Loucy (cell line): ENCODE measurements at regions not wholly inside any gene's neighbourhood (a gene's known extent, or its start where the extent isn't known, plus 50 kb on each side); places are given as distances from the start of the nearest gene placed in this dataset.

Experiments used
- H2AFZ ChIP-seq: fragments of 200-600 bp; sonication (generic); 2 replicates; pipeline ENCODE4 v1.6.0; 2016; ENCODE audit warnings: antibody characterized with exemption, mild to moderate bottlenecking, low read length, moderate library complexity
- H3F3A ChIP-seq: fragments of 200-600 bp; 2 replicates; pipeline ENCODE4 v1.6.0; 2016; ENCODE audit warnings: antibody characterized with exemption, low read depth, mild to moderate bottlenecking
- H3K27me3 ChIP-seq: fragments of 200-600 bp; sonication (generic); 2 replicates; pipeline ENCODE4 v1.6.1; 2014; ENCODE audit warnings: low read length, mild to moderate bottlenecking; ENCODE audit not compliant: insufficient read depth, poor library complexity, severe bottlenecking
- H3K36me3 ChIP-seq: fragments of 200-600 bp; sonication (generic); 2 replicates; pipeline ENCODE4 v1.6.1; 2016; ENCODE audit warnings: low read length; ENCODE audit not compliant: insufficient read depth
- H3K4me1 ChIP-seq: fragments of 200-600 bp; sonication (generic); 2 replicates; pipeline ENCODE4 v1.5.1; 2014; ENCODE audit warnings: low read length, mild to moderate bottlenecking; ENCODE audit not compliant: insufficient read depth, poor library complexity, severe bottlenecking
- H3K4me2 ChIP-seq: fragments of 200-600 bp; sonication (generic); 2 replicates; pipeline ENCODE4 v1.6.0; 2014; ENCODE audit warnings: antibody characterized with exemption, low read length, low read depth, mild to moderate bottlenecking; ENCODE audit not compliant: poor library complexity, severe bottlenecking
- H3K4me3 ChIP-seq: fragments of 200-600 bp; sonication (generic); 2 replicates; pipeline ENCODE4 v1.5.1; 2014; ENCODE audit warnings: low read length, mild to moderate bottlenecking, mixed read lengths; ENCODE audit not compliant: poor library complexity, severe bottlenecking
- H3K79me2 ChIP-seq: fragments of 200-600 bp; sonication (generic); 2 replicates; pipeline ENCODE4 v1.6.1; 2014; ENCODE audit warnings: low read length; ENCODE audit not compliant: insufficient read depth
- H3K9ac ChIP-seq: fragments of 200-600 bp; sonication (generic); 2 replicates; pipeline ENCODE4 v1.6.0; 2014; ENCODE audit warnings: mild to moderate bottlenecking, low read depth, low read length, moderate library complexity; ENCODE audit not compliant: poor library complexity, severe bottlenecking
- H3K9me2 ChIP-seq: fragments of 200-600 bp; sonication (generic); replicated peaks from 2 replicates; pipeline ENCODE4 v1.6.1; 2016; ENCODE audit warnings: low read depth, low read length, mixed read lengths
- H3K9me3 ChIP-seq: fragments of 200-600 bp; sonication (generic); 2 replicates; pipeline ENCODE4 v1.6.1; 2014; ENCODE audit warnings: mild to moderate bottlenecking, antibody characterized with exemption, low read length, low read depth; ENCODE audit not compliant: insufficient read depth
- H4K20me1 ChIP-seq: fragments of 200-600 bp; sonication (generic); 2 replicates; pipeline ENCODE4 v1.6.0; 2014; ENCODE audit warnings: antibody characterized with exemption, low read length, mild to moderate bottlenecking; ENCODE audit not compliant: insufficient read depth, poor library complexity, severe bottlenecking
- CTCF ChIP-seq: fragments of 200-600 bp; sonication (generic); conservative IDR thresholded peaks from 2 replicates; pipeline ENCODE4 v1.5.1; 2014; ENCODE audit warnings: mild to moderate bottlenecking, antibody characterized with exemption, low read length
- EZH2phosphoT487 ChIP-seq: fragments of 200-600 bp; IDR thresholded peaks from 2 replicates; pipeline ENCODE4 v1.6.1; 2018; ENCODE audit warnings: antibody characterized with exemption, mild to moderate bottlenecking, moderate library complexity, borderline replicate concordance

- H3K79me2 ChIP-seq: no peaks in the 10 kb centered on the region
- no peaks in the 10 kb centered on the region for H3K27me3 ChIP-seq
- H3K4me3 ChIP-seq: no peak overlapping the region
- H3K36me3 ChIP-seq: no peaks in the 10 kb centered on the region
- TF ChIP-seq EZH2phosphoT487 (no peak), CTCF (no peak)
- H3K9me3 ChIP-seq: no peaks in the 10 kb centered on the region
- H3K9ac ChIP-seq: no peak overlapping the region
- H3K9me2 ChIP-seq: no peaks in the 10 kb centered on the region
- H3F3A ChIP-seq: no peaks in the 10 kb centered on the region
- H2AFZ ChIP-seq: no peak overlapping the region
- H3K4me1 ChIP-seq: no peaks in the 10 kb centered on the region
- H4K20me1 ChIP-seq: no peaks in the 10 kb centered on the region
- H3K4me2 ChIP-seq: no peak overlapping the region
These were observed 129.6 kb downstream of the ZWINT start for GRCh38 chr10:56231436-56231835.

- H3K9ac ChIP-seq: no peak overlapping the region
- no peak overlapping the region for H3K4me3 ChIP-seq
- no peaks in the 10 kb centered on the region for H3K79me2 ChIP-seq
- H2AFZ ChIP-seq: no peak overlapping the region
- TF ChIP-seq CTCF: no peak
- TF ChIP-seq EZH2phosphoT487: no peak
- no peaks in the 10 kb centered on the region for H3K36me3 ChIP-seq
- H3K27me3 ChIP-seq: no peaks in the 10 kb centered on the region
- no peaks in the 10 kb centered on the region for H3K4me1 ChIP-seq
- no peaks in the 10 kb centered on the region for H4K20me1 ChIP-seq
- H3K4me2 ChIP-seq: no peak overlapping the region
- no peaks in the 10 kb centered on the region for H3K9me3 ChIP-seq
- no peaks in the 10 kb centered on the region for H3F3A ChIP-seq
- no peaks in the 10 kb centered on the region for H3K9me2 ChIP-seq
These were observed 138.8 kb downstream of the ZWINT start for GRCh38 chr10:56222237-56222636.

- Histone ChIP-seq H3K9ac (no peak overlapping the region), H2AFZ (no peak overlapping the region), H3K4me3 (no peak overlapping the region), H3K79me2 (no peaks in the 10 kb centered on the region), H3K4me1 (no peaks in the 10 kb centered on the region), H3K27me3 (no peaks in the 10 kb centered on the region), H3K4me2 (no peak overlapping the region), H4K20me1 (no peaks in the 10 kb centered on the region), H3F3A (no peaks in the 10 kb centered on the region), H3K9me2 (no peaks in the 10 kb centered on the region), H3K9me3 (no peaks in the 10 kb centered on the region), H3K36me3 (no peaks in the 10 kb centered on the region)
- TF ChIP-seq EZH2phosphoT487 (no peak), CTCF (no peak)
These were observed 148.1 kb downstream of the ZWINT start for GRCh38 chr10:56212951-56213350.
